Astrocyte (in vitro differentiated cells and primary cell): ENCODE measurements at regions not wholly inside any gene's neighbourhood (a gene's known extent, or its start where the extent isn't known, plus 50 kb on each side); places are given as distances from the start of the nearest gene placed in this dataset.

Source experiments
- DNase-seq: peaks from one replicate; pipeline ENCODE4 v3.0.0-alpha.2; 2010; ENCODE audit warnings: low read depth
- FAIRE-seq: peaks from 2 replicates; lab custom pipeline; 2011; peaks lifted over from hg19 to GRCh38; lab: Jason Lieb, UNC
- H2AFZ ChIP-seq: 2 replicates; pipeline ENCODE4 v1.6.0; 2012; ENCODE audit warnings: low read depth, low read length, inconsistent platforms
- H3K27ac ChIP-seq: 2 replicates; pipeline ENCODE4 v1.5.1; 2011; ENCODE audit warnings: low read depth, low read length, inconsistent platforms
- H3K27me3 ChIP-seq: 2 replicates; pipeline ENCODE4 v1.6.0; 2011; ENCODE audit warnings: low read length, inconsistent platforms; ENCODE audit not compliant: insufficient read depth
- H3K36me3 ChIP-seq: 2 replicates; pipeline ENCODE4 v1.5.1; 2011; ENCODE audit warnings: low read length, inconsistent platforms; ENCODE audit not compliant: insufficient read depth
- H3K4me1 ChIP-seq: 2 replicates; pipeline ENCODE4 v1.5.1; 2011; ENCODE audit warnings: low read length, inconsistent platforms; ENCODE audit not compliant: insufficient read depth
- H3K4me2 ChIP-seq: 2 replicates; pipeline ENCODE4 v1.6.0; 2012; ENCODE audit warnings: low read length, inconsistent platforms
- H3K4me3 ChIP-seq: 2 replicates; pipeline ENCODE4 v1.5.1; 2011; ENCODE audit warnings: low read depth, mild to moderate bottlenecking, low read length, inconsistent platforms; ENCODE audit not compliant: insufficient read depth
- H3K79me2 ChIP-seq: 2 replicates; pipeline ENCODE4 v1.6.0; 2012; ENCODE audit warnings: mild to moderate bottlenecking, low read length, inconsistent platforms; ENCODE audit not compliant: insufficient read depth
- H3K9ac ChIP-seq: 2 replicates; pipeline ENCODE4 v1.6.0; 2012; ENCODE audit warnings: mild to moderate bottlenecking, low read length, inconsistent platforms
- H3K9me3 ChIP-seq: 2 replicates; pipeline ENCODE4 v1.5.1; 2012; ENCODE audit warnings: low read depth, mild to moderate bottlenecking, low read length, inconsistent platforms; ENCODE audit not compliant: insufficient read depth
- H4K20me1 ChIP-seq: 2 replicates; pipeline ENCODE4 v1.6.0; 2012; ENCODE audit warnings: low read length, inconsistent platforms; ENCODE audit not compliant: insufficient read depth
- H3K27ac Mint-ChIP-seq: one replicate; pipeline ENCODE4 v1.8.0; 2021; ENCODE audit warnings: mild to moderate bottlenecking, mixed read lengths; ENCODE audit not compliant: unreplicated experiment
- H3K27me3 Mint-ChIP-seq: one replicate; pipeline ENCODE4 v1.8.0; 2021; ENCODE audit warnings: low read depth, mixed read lengths; ENCODE audit not compliant: unreplicated experiment
- H3K36me3 Mint-ChIP-seq: one replicate; pipeline ENCODE4 v1.8.0; 2021; ENCODE audit warnings: low read depth, mixed read lengths; ENCODE audit not compliant: unreplicated experiment
- H3K4me1 Mint-ChIP-seq: one replicate; pipeline ENCODE4 v1.8.0; 2021; ENCODE audit warnings: low read depth, mixed read lengths; ENCODE audit not compliant: unreplicated experiment
- H3K4me3 Mint-ChIP-seq: one replicate; pipeline ENCODE4 v1.8.0; 2021; ENCODE audit warnings: mild to moderate bottlenecking, moderate library complexity, mixed read lengths; ENCODE audit not compliant: unreplicated experiment
- H3K9me3 Mint-ChIP-seq: one replicate; pipeline ENCODE4 v1.8.0; 2021; ENCODE audit warnings: mild to moderate bottlenecking, mixed read lengths; ENCODE audit not compliant: unreplicated experiment
- CTCF ChIP-seq: IDR thresholded peaks from 2 replicates; pipeline ENCODE4 v1.5.1; 2011; ENCODE audit warnings: low read depth, mild to moderate bottlenecking, inconsistent platforms, low read length, moderate library complexity; ENCODE audit not compliant: insufficient read depth
- EZH2 ChIP-seq: IDR thresholded peaks from 2 replicates; pipeline ENCODE4 v1.6.1; 2012; ENCODE audit warnings: mild to moderate bottlenecking, low read length, inconsistent platforms; ENCODE audit not compliant: insufficient read depth

- FAIRE-seq = no peak
These were observed 334.3 kb downstream of the CBLN1 start for GRCh38 chr16:48947371-48947713.

GRCh38 chr16:48946686-48947370 lies 334.8 kb downstream of the CBLN1 start:
- FAIRE-seq = no peak
- Mint-ChIP-seq H3K36me3 (no peaks in the 10 kb centered on the region), H3K27ac (no peak overlapping the region), H3K9me3 (peaks cover 2% of the 10 kb centered on the region), H3K4me3 (no peak overlapping the region), H3K4me1 (peaks cover 9% of the 10 kb centered on the region), H3K27me3 (peaks cover 9% of the 10 kb centered on the region)
- Histone ChIP-seq H4K20me1 (no peaks in the 10 kb centered on the region), H3K9me3 (peaks cover 3% of the 10 kb centered on the region), H3K27me3 (no peaks in the 10 kb centered on the region), H3K4me3 (no peak overlapping the region), H3K79me2 (no peaks in the 10 kb centered on the region), H3K36me3 (no peaks in the 10 kb centered on the region), H3K4me1 (no peaks in the 10 kb centered on the region), H2AFZ (no peak overlapping the region), H3K4me2 (no peak overlapping the region), H3K9ac (no peak overlapping the region), H3K27ac (no peak overlapping the region)
- no peak for TF ChIP-seq CTCF
- no peak for TF ChIP-seq EZH2
- no peak for DNase-seq

More at GRCh38 chr16:48947371-48947713, 334.3 kb downstream of the CBLN1 start:
- Histone ChIP-seq H3K9me3 (peaks cover 3% of the 10 kb centered on the region), H3K27me3 (no peaks in the 10 kb centered on the region), H3K4me3 (no peak overlapping the region), H2AFZ (no peak overlapping the region), H3K79me2 (no peaks in the 10 kb centered on the region), H3K36me3 (no peaks in the 10 kb centered on the region), H3K27ac (no peak overlapping the region), H3K4me2 (no peak overlapping the region), H4K20me1 (no peaks in the 10 kb centered on the region), H3K4me1 (no peaks in the 10 kb centered on the region), H3K9ac (no peak overlapping the region)
- DNase-seq = no peak
- Mint-ChIP-seq H3K27ac (no peak overlapping the region), H3K27me3 (peaks cover 9% of the 10 kb centered on the region), H3K4me3 (no peak overlapping the region), H3K4me1 (peaks cover 9% of the 10 kb centered on the region), H3K9me3 (peaks cover 2% of the 10 kb centered on the region), H3K36me3 (no peaks in the 10 kb centered on the region)
- no peak for TF ChIP-seq EZH2
- TF ChIP-seq CTCF = no peak

- Histone ChIP-seq H3K27ac (no peak overlapping the region), H3K4me1 (no peaks in the 10 kb centered on the region), H3K9me3 (peaks cover 3% of the 10 kb centered on the region), H4K20me1 (no peaks in the 10 kb centered on the region), H3K4me2 (no peak overlapping the region), H3K36me3 (no peaks in the 10 kb centered on the region), H3K27me3 (no peaks in the 10 kb centered on the region), H3K9ac (no peak overlapping the region), H3K4me3 (no peak overlapping the region), H3K79me2 (no peaks in the 10 kb centered on the region), H2AFZ (no peak overlapping the region)
- H3K4me3 Mint-ChIP-seq = no peak overlapping the region
- no peaks in the 10 kb centered on the region for H3K4me1 Mint-ChIP-seq
- FAIRE-seq (no peak), DNase-seq (no peak)
- H3K27me3 Mint-ChIP-seq = peaks cover 9% of the 10 kb centered on the region
- H3K27ac Mint-ChIP-seq = no peak overlapping the region
- no peaks in the 10 kb centered on the region for H3K36me3 Mint-ChIP-seq
- peaks cover 2% of the 10 kb centered on the region for H3K9me3 Mint-ChIP-seq
- TF ChIP-seq CTCF = no peak
- TF ChIP-seq EZH2 = no peak
These were observed 333.0 kb upstream of the N4BP1 start for GRCh38 chr16:48942996-48943395.
